GM18498 (cell line): ENCODE measurements at regions not wholly inside any gene's neighbourhood (a gene's known extent, or its start where the extent isn't known, plus 50 kb on each side); places are given as distances from the start of the nearest gene placed in this dataset.
"Not testable (repeated sequence)": the region's sequence is repeated elsewhere in the genome, so short reads cannot be mapped to it uniquely, and the experiment has no call there.

ENCODE experiments used
- ATAC-seq: cut with Tn5 transposase; IDR thresholded peaks from one replicate; pipeline ENCODE4 v1.9.1; 2021; ENCODE audit warnings: mild to moderate bottlenecking, moderate library complexity; ENCODE audit not compliant: unreplicated experiment

GRCh38 chr21:25273959-25274358 is 333.3 kb downstream of the MRPL39 start:
- no peak for ATAC-seq

GRCh38 chr21:25254491-25255174 is 352.6 kb downstream of the MRPL39 start:
- ATAC-seq = no peak

- ATAC-seq = no peak
Observed at GRCh38 chr21:25246546-25246945, 360.7 kb downstream of the MRPL39 start.

- ATAC-seq = no peak
Observed at GRCh38 chr21:25244735-25245134, 362.5 kb downstream of the MRPL39 start.

- no peak for ATAC-seq
Observed at GRCh38 chr21:25243808-25244207, 363.5 kb downstream of the MRPL39 start.

- no peak for ATAC-seq
Observed at GRCh38 chr21:25240974-25241373, 366.3 kb downstream of the MRPL39 start.

GRCh38 chr21:25234857-25235801 is 372.2 kb downstream of the MRPL39 start:
- peak; percentile 90 for ATAC-seq

GRCh38 chr21:25220954-25221353 is 386.3 kb downstream of the MRPL39 start:
- no peak for ATAC-seq

- no peak for ATAC-seq
Observed at GRCh38 chr21:25220169-25220568, 387.1 kb downstream of the MRPL39 start.

GRCh38 chr21:25215698-25216384 is 391.4 kb downstream of the MRPL39 start:
- ATAC-seq = peak; percentile 97

- ATAC-seq = no peak
Observed at GRCh38 chr21:25214676-25215075, 392.6 kb downstream of the MRPL39 start.

- no peak for ATAC-seq
Observed at GRCh38 chr21:25199944-25200343, 407.3 kb downstream of the MRPL39 start.

GRCh38 chr21:25191141-25191540 is 416.1 kb downstream of the MRPL39 start:
- ATAC-seq = no peak

- no peak for ATAC-seq
Observed at GRCh38 chr21:25189497-25189896, 417.8 kb downstream of the MRPL39 start.

- ATAC-seq = peak; percentile 78
Observed at GRCh38 chr21:25188677-25189079, 418.6 kb downstream of the MRPL39 start.

GRCh38 chr21:25186273-25186672 is 421.0 kb downstream of the MRPL39 start:
- peak; percentile 45 for ATAC-seq

GRCh38 chr21:25183577-25183976 is 423.7 kb downstream of the MRPL39 start:
- ATAC-seq = no peak

- not testable (repeated sequence) for ATAC-seq
Observed at GRCh38 chr21:25181690-25182089, 425.6 kb downstream of the MRPL39 start.

GRCh38 chr21:25179116-25179515 is 428.2 kb downstream of the MRPL39 start:
- ATAC-seq = no peak

GRCh38 chr21:25176637-25177412 is 430.5 kb downstream of the MRPL39 start:
- ATAC-seq = peak; percentile 89

GRCh38 chr21:25175938-25176337 is 431.3 kb downstream of the MRPL39 start:
- ATAC-seq = peak; percentile 56
